ENCODE measurements at regions not wholly inside any gene's neighbourhood (a gene's known extent, or its start where the extent isn't known, plus 50 kb on each side); places are given as distances from the start of the nearest gene placed in this dataset.

GRCh38 chr11:92397221-92397755, 172.7 kb downstream of the FAT3 start:
- Mint-ChIP-seq H3K4me3 (ENCODE audit: unreplicated experiment) (no peak overlapping the region), H3K27ac (ENCODE audit: unreplicated experiment) (no peak overlapping the region), H3K4me1 (ENCODE audit: unreplicated experiment) (no peaks in the 10 kb centered on the region), H3K27me3 (ENCODE audit: unreplicated experiment) (no peaks in the 10 kb centered on the region), H3K36me3 (ENCODE audit: low read depth, unreplicated experiment) (no peaks in the 10 kb centered on the region), H3K9me3 (ENCODE audit: unreplicated experiment) (no peaks in the 10 kb centered on the region)
- no peak for DNase-seq (ENCODE audit: low spot score)
- no peak for TF ChIP-seq CTCF (IDR thresholded peaks at IDR 0.05; ENCODE audit: unreplicated experiment)

GRCh38 chr11:92399705-92400104, 175.1 kb downstream of the FAT3 start:
- DNase-seq (ENCODE audit: low spot score), result no peak
- Mint-ChIP-seq H3K36me3 (ENCODE audit: low read depth, unreplicated experiment) (no peaks in the 10 kb centered on the region), H3K27me3 (ENCODE audit: unreplicated experiment) (no peaks in the 10 kb centered on the region), H3K4me1 (ENCODE audit: unreplicated experiment) (no peaks in the 10 kb centered on the region), H3K27ac (ENCODE audit: unreplicated experiment) (no peak overlapping the region), H3K9me3 (ENCODE audit: unreplicated experiment) (no peaks in the 10 kb centered on the region), H3K4me3 (ENCODE audit: unreplicated experiment) (no peak overlapping the region)
- TF ChIP-seq CTCF (IDR thresholded peaks at IDR 0.05; ENCODE audit: unreplicated experiment), result no peak

GRCh38 chr11:92401520-92401919, 176.9 kb downstream of the FAT3 start:
- TF ChIP-seq CTCF (IDR thresholded peaks at IDR 0.05; ENCODE audit: unreplicated experiment), result no peak
- Mint-ChIP-seq H3K4me1 (ENCODE audit: unreplicated experiment) (no peaks in the 10 kb centered on the region), H3K36me3 (ENCODE audit: low read depth, unreplicated experiment) (no peaks in the 10 kb centered on the region)

GRCh38 chr11:92406472-92406871, 181.9 kb downstream of the FAT3 start:
- Mint-ChIP-seq H3K4me1 (ENCODE audit: unreplicated experiment) (no peaks in the 10 kb centered on the region), H3K36me3 (ENCODE audit: low read depth, unreplicated experiment) (no peaks in the 10 kb centered on the region)

More at GRCh38 chr11:92401520-92401919, 176.9 kb downstream of the FAT3 start:
- no peak overlapping the region for H3K4me3 Mint-ChIP-seq (ENCODE audit: unreplicated experiment)
- H3K27me3 Mint-ChIP-seq (ENCODE audit: unreplicated experiment), result no peaks in the 10 kb centered on the region
- DNase-seq (ENCODE audit: low spot score), result no peak
- no peaks in the 10 kb centered on the region for H3K9me3 Mint-ChIP-seq (ENCODE audit: unreplicated experiment)
- H3K27ac Mint-ChIP-seq (ENCODE audit: unreplicated experiment), result no peak overlapping the region

GRCh38 chr11:92409355-92409754, 184.7 kb downstream of the FAT3 start:
- no peaks in the 10 kb centered on the region for H3K36me3 Mint-ChIP-seq (ENCODE audit: low read depth, unreplicated experiment)
- no peak overlapping the region for H3K27ac Mint-ChIP-seq (ENCODE audit: unreplicated experiment)
- H3K4me3 Mint-ChIP-seq (ENCODE audit: unreplicated experiment), result no peak overlapping the region
- DNase-seq (ENCODE audit: low spot score), result no peak
- H3K27me3 Mint-ChIP-seq (ENCODE audit: unreplicated experiment), result no peaks in the 10 kb centered on the region
- TF ChIP-seq CTCF (IDR thresholded peaks at IDR 0.05; ENCODE audit: unreplicated experiment), result no peak
- H3K4me1 Mint-ChIP-seq (ENCODE audit: unreplicated experiment), result no peaks in the 10 kb centered on the region
- no peaks in the 10 kb centered on the region for H3K9me3 Mint-ChIP-seq (ENCODE audit: unreplicated experiment)

More at GRCh38 chr11:92406472-92406871, 181.9 kb downstream of the FAT3 start:
- Mint-ChIP-seq H3K27ac (ENCODE audit: unreplicated experiment) (no peak overlapping the region), H3K4me3 (ENCODE audit: unreplicated experiment) (no peak overlapping the region), H3K27me3 (ENCODE audit: unreplicated experiment) (no peaks in the 10 kb centered on the region), H3K9me3 (ENCODE audit: unreplicated experiment) (no peaks in the 10 kb centered on the region)
- no peak for DNase-seq (ENCODE audit: low spot score)
- TF ChIP-seq CTCF (IDR thresholded peaks at IDR 0.05; ENCODE audit: unreplicated experiment), result no peak

Measured in endothelial cell (in vitro differentiated cells).